Osteoblast (primary cell): ENCODE measurements at regions not wholly inside any gene's neighbourhood (a gene's known extent, or its start where the extent isn't known, plus 50 kb on each side); places are given as distances from the start of the nearest gene placed in this dataset.

Source experiments
- DNase-seq: peaks from one replicate; pipeline ENCODE4 v3.0.0; 2011; ENCODE audit warnings: low spot score, mixed read lengths; ENCODE audit not compliant: insufficient read length; ENCODE audit errors: missing footprints
- H2AFZ ChIP-seq: 2 replicates; pipeline ENCODE4 v1.6.0; 2011; ENCODE audit warnings: mild to moderate bottlenecking, low read length
- H3K27ac ChIP-seq: 2 replicates; pipeline ENCODE4 v1.5.1; 2011; ENCODE audit warnings: mild to moderate bottlenecking, low read depth, low read length, moderate library complexity
- H3K27me3 ChIP-seq: 2 replicates; pipeline ENCODE4 v1.6.0; 2012; ENCODE audit warnings: mild to moderate bottlenecking, control low read depth, inconsistent platforms, low read length, moderate library complexity; ENCODE audit not compliant: insufficient read depth
- H3K36me3 ChIP-seq: 2 replicates; pipeline ENCODE4 v1.5.1; 2011; ENCODE audit warnings: mild to moderate bottlenecking, low read length, control low read depth, moderate library complexity; ENCODE audit not compliant: insufficient read depth
- H3K4me1 ChIP-seq: 2 replicates; pipeline ENCODE4 v1.5.1; 2011; ENCODE audit warnings: mild to moderate bottlenecking, low read length, control low read depth, moderate library complexity; ENCODE audit not compliant: insufficient read depth
- H3K4me2 ChIP-seq: 2 replicates; pipeline ENCODE4 v1.6.0; 2011; ENCODE audit warnings: mild to moderate bottlenecking, low read length; ENCODE audit not compliant: insufficient read depth
- H3K4me3 ChIP-seq: fragments of 200-600 bp; sonication (generic); 3 replicates; pipeline ENCODE4 v1.5.1; 2012; ENCODE audit warnings: mild to moderate bottlenecking, low read length, inconsistent platforms; ENCODE audit not compliant: insufficient read depth
- H3K79me2 ChIP-seq: 2 replicates; pipeline ENCODE4 v1.6.0; 2012; ENCODE audit warnings: mild to moderate bottlenecking, low read length, control low read depth, inconsistent platforms; ENCODE audit not compliant: insufficient read depth
- H3K9me3 ChIP-seq: 2 replicates; pipeline ENCODE4 v1.5.1; 2011; ENCODE audit warnings: low read depth, low read length, control low read depth
- H4K20me1 ChIP-seq: 2 replicates; pipeline ENCODE4 v1.6.0; 2012; ENCODE audit warnings: mild to moderate bottlenecking, low read length, control low read depth; ENCODE audit not compliant: insufficient read depth
- CTCF ChIP-seq: IDR thresholded peaks from 2 replicates; pipeline ENCODE4 v1.5.1; 2011; ENCODE audit warnings: mild to moderate bottlenecking, low read depth, low read length, moderate library complexity; ENCODE audit errors: extremely low read depth

- no peak overlapping the region for H3K4me3 ChIP-seq
- no peaks in the 10 kb centered on the region for H3K27me3 ChIP-seq
- no peak for TF ChIP-seq CTCF
- H3K9me3 ChIP-seq: no peaks in the 10 kb centered on the region
- DNase-seq: no peak
- H2AFZ ChIP-seq: no peak overlapping the region
- no peaks in the 10 kb centered on the region for H3K79me2 ChIP-seq
- H3K27ac ChIP-seq: no peak overlapping the region
- no peaks in the 10 kb centered on the region for H4K20me1 ChIP-seq
- no peaks in the 10 kb centered on the region for H3K36me3 ChIP-seq
- no peaks in the 10 kb centered on the region for H3K4me1 ChIP-seq
- no peak overlapping the region for H3K4me2 ChIP-seq
These were observed 56.5 kb upstream of the NCOA1 start for GRCh38 chr2:24434541-24434940.

- no peak for DNase-seq
- Histone ChIP-seq H3K36me3 (no peaks in the 10 kb centered on the region), H3K4me1 (no peaks in the 10 kb centered on the region), H3K27ac (no peak overlapping the region), H2AFZ (no peak overlapping the region), H3K4me3 (no peak overlapping the region), H3K27me3 (no peaks in the 10 kb centered on the region), H3K4me2 (no peak overlapping the region), H3K9me3 (no peaks in the 10 kb centered on the region), H3K79me2 (no peaks in the 10 kb centered on the region), H4K20me1 (no peaks in the 10 kb centered on the region)
- no peak for TF ChIP-seq CTCF
These were observed 58.3 kb upstream of the NCOA1 start for GRCh38 chr2:24432735-24433134.

- H3K4me2 ChIP-seq: no peak overlapping the region
- H3K9me3 ChIP-seq: no peaks in the 10 kb centered on the region
- no peak overlapping the region for H2AFZ ChIP-seq
- TF ChIP-seq CTCF: no peak
- no peaks in the 10 kb centered on the region for H3K36me3 ChIP-seq
- DNase-seq: no peak
- H3K4me1 ChIP-seq: no peaks in the 10 kb centered on the region
- no peak overlapping the region for H3K4me3 ChIP-seq
- H3K79me2 ChIP-seq: no peaks in the 10 kb centered on the region
- H4K20me1 ChIP-seq: no peaks in the 10 kb centered on the region
- no peak overlapping the region for H3K27ac ChIP-seq
- H3K27me3 ChIP-seq: no peaks in the 10 kb centered on the region
These were observed 58.9 kb upstream of the NCOA1 start for GRCh38 chr2:24432121-24432520.

- Histone ChIP-seq H3K4me2 (no peak overlapping the region), H2AFZ (no peak overlapping the region)
These were observed 61.6 kb upstream of the NCOA1 start for GRCh38 chr2:24429197-24430074.

More at GRCh38 chr2:24429197-24430074, 61.6 kb upstream of the NCOA1 start:
- Histone ChIP-seq H4K20me1 (no peaks in the 10 kb centered on the region), H3K4me1 (no peaks in the 10 kb centered on the region), H3K27ac (no peak overlapping the region), H3K4me3 (no peak overlapping the region), H3K36me3 (no peaks in the 10 kb centered on the region), H3K9me3 (no peaks in the 10 kb centered on the region), H3K27me3 (no peaks in the 10 kb centered on the region), H3K79me2 (no peaks in the 10 kb centered on the region)
- peak; percentile 34 for DNase-seq
- no peak for TF ChIP-seq CTCF
